ENCODE measurements at regions not wholly inside any gene's neighbourhood (a gene's known extent, or its start where the extent isn't known, plus 50 kb on each side); places are given as distances from the start of the nearest gene placed in this dataset.

GRCh38 chr9:78826527-78826926 lies 529.6 kb downstream of the PSAT1 start:
- TF ChIP-seq POLR2A (IDR thresholded peaks at IDR 0.05) (no peak), POLR2AphosphoS5 (IDR thresholded peaks at IDR 0.05) (no peak), EP300 (IDR thresholded peaks at IDR 0.05) (no peak)
